GM12875 (cell line): ENCODE measurements at regions not wholly inside any gene's neighbourhood (a gene's known extent, or its start where the extent isn't known, plus 50 kb on each side); places are given as distances from the start of the nearest gene placed in this dataset.

Source experiments
- H3K4me3 ChIP-seq: one replicate; pipeline ENCODE4 v1.5.1; 2011; ENCODE audit warnings: low read depth, low read length, control low read depth
- TF ChIP-seq, protein P1 (sequence below): IDR thresholded peaks from 2 replicates; pipeline ENCODE4 v1.5.1; 2011; ENCODE audit warnings: low read depth, mild to moderate bottlenecking, control low read depth, inconsistent platforms, low read length, moderate library complexity, borderline replicate concordance; ENCODE audit not compliant: insufficient read depth

DNA sequence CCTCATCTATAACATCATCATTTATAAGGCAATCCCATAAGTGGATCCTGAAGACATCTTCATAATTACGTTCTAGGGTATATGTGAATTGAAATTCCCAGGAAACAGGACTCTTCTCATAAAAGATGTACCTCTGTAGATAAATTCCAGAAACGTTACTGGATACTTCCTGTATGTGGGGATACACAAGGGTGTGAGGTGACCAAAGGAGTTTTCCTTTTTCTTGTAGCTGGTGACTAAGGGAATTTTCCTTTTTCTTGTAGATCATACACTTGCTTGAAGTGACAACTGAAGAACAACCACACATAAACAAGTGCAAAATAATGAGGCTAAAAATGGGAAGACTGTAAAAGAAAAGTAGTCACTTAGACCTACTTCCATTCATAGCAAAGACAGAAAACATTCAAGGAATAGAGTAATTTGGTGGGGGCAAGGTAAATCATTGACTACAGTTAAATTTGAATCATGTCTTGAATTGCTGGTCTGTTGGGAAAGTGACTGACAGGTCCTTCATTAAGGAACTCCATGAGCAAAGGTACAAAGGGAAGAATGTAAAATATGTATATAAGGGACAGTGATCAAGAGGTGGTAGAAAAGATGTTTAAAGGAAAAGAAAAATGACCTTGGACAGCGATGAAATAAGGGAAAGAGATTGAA, 53.2 kb upstream of the UBE2E3 start:
- H3K4me3 ChIP-seq: no peak overlapping the region
- TF ChIP-seq, protein P1, sequence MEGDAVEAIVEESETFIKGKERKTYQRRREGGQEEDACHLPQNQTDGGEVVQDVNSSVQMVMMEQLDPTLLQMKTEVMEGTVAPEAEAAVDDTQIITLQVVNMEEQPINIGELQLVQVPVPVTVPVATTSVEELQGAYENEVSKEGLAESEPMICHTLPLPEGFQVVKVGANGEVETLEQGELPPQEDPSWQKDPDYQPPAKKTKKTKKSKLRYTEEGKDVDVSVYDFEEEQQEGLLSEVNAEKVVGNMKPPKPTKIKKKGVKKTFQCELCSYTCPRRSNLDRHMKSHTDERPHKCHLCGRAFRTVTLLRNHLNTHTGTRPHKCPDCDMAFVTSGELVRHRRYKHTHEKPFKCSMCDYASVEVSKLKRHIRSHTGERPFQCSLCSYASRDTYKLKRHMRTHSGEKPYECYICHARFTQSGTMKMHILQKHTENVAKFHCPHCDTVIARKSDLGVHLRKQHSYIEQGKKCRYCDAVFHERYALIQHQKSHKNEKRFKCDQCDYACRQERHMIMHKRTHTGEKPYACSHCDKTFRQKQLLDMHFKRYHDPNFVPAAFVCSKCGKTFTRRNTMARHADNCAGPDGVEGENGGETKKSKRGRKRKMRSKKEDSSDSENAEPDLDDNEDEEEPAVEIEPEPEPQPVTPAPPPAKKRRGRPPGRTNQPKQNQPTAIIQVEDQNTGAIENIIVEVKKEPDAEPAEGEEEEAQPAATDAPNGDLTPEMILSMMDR: no peak

DNA sequence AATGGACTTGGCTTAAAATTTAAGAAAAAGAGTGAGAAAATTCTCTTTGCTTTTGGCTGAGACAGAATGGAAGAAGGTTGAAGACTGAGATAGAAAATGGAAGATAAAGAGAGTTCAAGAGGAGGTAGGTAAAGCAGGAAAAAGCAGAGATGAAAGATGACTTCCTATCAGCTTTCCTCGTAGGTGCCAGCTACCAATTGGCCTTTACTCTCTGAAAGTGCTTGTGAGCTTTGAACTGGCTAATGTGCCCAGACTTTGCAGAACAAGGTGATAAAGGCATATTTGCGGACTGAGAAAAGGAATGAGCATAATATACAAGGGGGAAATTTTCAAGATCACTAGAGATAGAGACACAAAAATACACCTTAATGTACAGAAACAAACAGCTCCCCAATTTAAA, 54.7 kb upstream of the UBE2E3 start:
- H3K4me3 ChIP-seq: no peak overlapping the region
- TF ChIP-seq, protein P1: no peak

- TF ChIP-seq, protein P1: no peak
- H3K4me3 ChIP-seq: no peak overlapping the region
These were observed 56.3 kb upstream of the UBE2E3 start for GRCh38 chr2:180924063-180924462.

DNA sequence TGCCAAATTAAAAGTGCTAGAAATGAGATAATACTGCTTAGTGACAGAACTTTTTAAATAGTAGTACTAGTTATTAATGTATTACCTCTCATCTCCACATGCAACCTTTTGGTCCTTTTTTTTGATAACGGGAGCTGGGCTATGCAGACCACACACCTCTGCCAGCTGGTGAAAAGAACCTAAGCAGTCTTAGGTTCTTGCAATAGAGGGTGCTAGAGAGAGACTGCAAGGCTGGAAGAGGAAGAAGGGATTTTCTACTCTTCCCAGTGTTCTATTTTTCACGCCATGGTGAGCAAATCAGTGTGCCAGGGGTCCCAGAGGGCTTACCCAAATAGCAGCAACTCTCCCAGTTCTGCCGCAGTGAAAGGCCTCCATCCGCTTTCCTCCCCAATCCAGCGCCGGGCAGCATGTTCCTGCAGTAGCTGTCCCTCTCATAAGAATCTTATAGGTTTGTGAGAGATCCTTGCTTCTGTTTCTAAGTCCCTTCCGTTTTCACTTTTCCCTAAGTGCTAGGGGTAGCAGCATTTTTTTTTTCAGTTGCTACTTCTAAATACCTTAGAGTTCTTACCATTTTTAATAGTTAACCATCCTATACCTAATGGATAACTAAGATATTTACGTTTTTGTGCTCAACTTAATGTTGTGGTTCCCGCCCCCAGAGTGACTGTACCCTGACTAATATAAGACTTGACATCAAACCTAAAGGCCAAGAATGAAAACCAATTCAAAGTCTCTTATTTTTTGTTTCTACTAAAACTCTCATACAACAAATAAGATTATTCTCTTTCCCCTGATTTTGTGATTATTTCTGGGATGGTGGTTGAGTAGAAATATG, 69.4 kb upstream of the UBE2E3 start:
- no peak overlapping the region for H3K4me3 ChIP-seq
- TF ChIP-seq, protein P1: no peak

- H3K4me3 ChIP-seq: no peak overlapping the region
- TF ChIP-seq, protein P1: no peak
These were observed 72.7 kb upstream of the UBE2E3 start for GRCh38 chr2:180907731-180908130.

GRCh38 chr2:180905461-180905860, 74.9 kb upstream of the UBE2E3 start:
- H3K4me3 ChIP-seq: no peak overlapping the region
- TF ChIP-seq, protein P1: no peak

DNA sequence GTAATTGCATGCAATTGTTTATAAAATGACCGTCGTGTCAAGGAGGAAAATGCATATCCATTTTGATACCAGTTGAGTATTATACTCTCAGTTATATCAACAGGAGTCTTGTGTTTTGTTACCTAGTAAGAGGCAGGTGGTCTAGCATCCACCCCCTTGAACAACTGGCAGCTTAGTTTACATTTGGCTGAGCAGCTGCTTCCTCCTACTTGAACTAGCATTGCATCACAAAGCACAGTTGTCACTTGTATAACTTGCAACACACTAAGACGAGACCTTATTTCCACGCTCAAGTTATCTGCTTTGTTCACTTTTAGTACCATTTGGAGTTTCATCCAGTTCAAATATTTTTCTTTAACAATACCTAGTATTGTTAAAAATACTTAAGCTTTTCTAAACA, 75.4 kb upstream of the UBE2E3 start:
- TF ChIP-seq, protein P1: no peak
- H3K4me3 ChIP-seq: no peak overlapping the region
